ENCODE measurements at regions not wholly inside any gene's neighbourhood (a gene's known extent, or its start where the extent isn't known, plus 50 kb on each side); places are given as distances from the start of the nearest gene placed in this dataset.

- Histone ChIP-seq H3K27ac (no peak overlapping the region), H3K4me3 (no peak overlapping the region), H3K4me1 (no peaks in the 10 kb centered on the region), H3K9me3 (no peaks in the 10 kb centered on the region), H3K27me3 (ENCODE audit: insufficient read depth in 3 of 3, low read length in 2 of 3) (no peaks in the 10 kb centered on the region), H3K36me3 (ENCODE audit: insufficient read depth in 1 of 2, low read depth in 1 of 2) (no peaks in the 10 kb centered on the region)
- 9 to 16% (median 12%) methylated on average over 2 of the region's 2 CpGs for WGBS, 3 donors
- DNase-seq (no peak), ATAC-seq (no peak)
- intact Hi-C loops (cut with DNase I), result no loop called here
- no peak for TF ChIP-seq CTCF (IDR thresholded peaks at IDR 0.05)
Observed at GRCh38 chr2:122096761-122097160, 341.3 kb downstream of the TSN start.

GRCh38 chr2:122098306-122098705 lies 342.9 kb downstream of the TSN start:
- TF ChIP-seq CTCF (IDR thresholded peaks at IDR 0.05), result no peak

GRCh38 chr2:122100346-122100745 lies 344.9 kb downstream of the TSN start:
- TF ChIP-seq CTCF (IDR thresholded peaks at IDR 0.05), result no peak
- Histone ChIP-seq H3K4me3 (no peak overlapping the region), H3K36me3 (ENCODE audit: insufficient read depth in 1 of 2, low read depth in 1 of 2) (no peaks in the 10 kb centered on the region), H3K9me3 (no peaks in the 10 kb centered on the region), H3K27ac (no peak overlapping the region), H3K27me3 (ENCODE audit: insufficient read depth in 3 of 3, low read length in 2 of 3) (no peaks in the 10 kb centered on the region), H3K4me1 (no peaks in the 10 kb centered on the region)
- intact Hi-C loops (cut with DNase I), result no loop called here
- 72 to 82% (median 81%) methylated on average over 2 of the region's 2 CpGs for WGBS, 3 donors
- ATAC-seq (no peak), DNase-seq (no peak)

More at GRCh38 chr2:122098306-122098705, 342.9 kb downstream of the TSN start:
- Histone ChIP-seq H3K4me1 (no peaks in the 10 kb centered on the region), H3K9me3 (no peaks in the 10 kb centered on the region), H3K4me3 (no peak overlapping the region), H3K27me3 (ENCODE audit: insufficient read depth in 3 of 3, low read length in 2 of 3) (no peaks in the 10 kb centered on the region), H3K36me3 (ENCODE audit: insufficient read depth in 1 of 2, low read depth in 1 of 2) (no peaks in the 10 kb centered on the region), H3K27ac (no peak overlapping the region)
- ATAC-seq (no peak), DNase-seq (no peak)
- intact Hi-C loops (cut with DNase I), result no loop called here
- WGBS, 3 donors, result 82 to 90% (median 83%) methylated on average over 1 of the region's 1 CpG

GRCh38 chr2:122100756-122101155 lies 345.3 kb downstream of the TSN start:
- DNase-seq, result no peak
- H3K4me3 ChIP-seq, result no peak overlapping the region
- no peaks in the 10 kb centered on the region for H3K4me1 ChIP-seq
- intact Hi-C loops (cut with DNase I), result no loop called here
- no peak overlapping the region for H3K27ac ChIP-seq
- no peaks in the 10 kb centered on the region for H3K36me3 ChIP-seq (ENCODE audit: insufficient read depth in 1 of 2, low read depth in 1 of 2)
- H3K9me3 ChIP-seq, result no peaks in the 10 kb centered on the region
- TF ChIP-seq CTCF (IDR thresholded peaks at IDR 0.05), result no peak
- ATAC-seq, result no peak
- H3K27me3 ChIP-seq (ENCODE audit: insufficient read depth in 3 of 3, low read length in 2 of 3), result no peaks in the 10 kb centered on the region

- Histone ChIP-seq H3K4me3 (no peak overlapping the region), H3K4me1 (no peaks in the 10 kb centered on the region), H3K36me3 (ENCODE audit: insufficient read depth in 1 of 2, low read depth in 1 of 2) (no peaks in the 10 kb centered on the region), H3K27me3 (ENCODE audit: insufficient read depth in 3 of 3, low read length in 2 of 3) (no peaks in the 10 kb centered on the region), H3K9me3 (no peaks in the 10 kb centered on the region), H3K27ac (no peak overlapping the region)
- WGBS, 3 donors, result 90 to 95% (median 91%) methylated on average over 5 of the region's 5 CpGs
- DNase-seq (no peak), ATAC-seq (no peak)
- intact Hi-C loops (cut with DNase I), result no loop called here
- TF ChIP-seq CTCF (IDR thresholded peaks at IDR 0.05), result no peak
Observed at GRCh38 chr2:122101319-122101718, 345.9 kb downstream of the TSN start.
